HG03039 (cell line): ENCODE measurements at regions not wholly inside any gene's neighbourhood (a gene's known extent, or its start where the extent isn't known, plus 50 kb on each side); places are given as distances from the start of the nearest gene placed in this dataset.

Source experiments
- ATAC-seq: cut with Tn5 transposase; IDR thresholded peaks from one replicate; pipeline ENCODE4 v1.9.1; 2021; ENCODE audit warnings: mild to moderate bottlenecking, moderate library complexity; ENCODE audit not compliant: unreplicated experiment

- ATAC-seq: peak; percentile 69
These were observed 63.2 kb upstream of the TNIP3 start for GRCh38 chr4:121227341-121227792.

DNA sequence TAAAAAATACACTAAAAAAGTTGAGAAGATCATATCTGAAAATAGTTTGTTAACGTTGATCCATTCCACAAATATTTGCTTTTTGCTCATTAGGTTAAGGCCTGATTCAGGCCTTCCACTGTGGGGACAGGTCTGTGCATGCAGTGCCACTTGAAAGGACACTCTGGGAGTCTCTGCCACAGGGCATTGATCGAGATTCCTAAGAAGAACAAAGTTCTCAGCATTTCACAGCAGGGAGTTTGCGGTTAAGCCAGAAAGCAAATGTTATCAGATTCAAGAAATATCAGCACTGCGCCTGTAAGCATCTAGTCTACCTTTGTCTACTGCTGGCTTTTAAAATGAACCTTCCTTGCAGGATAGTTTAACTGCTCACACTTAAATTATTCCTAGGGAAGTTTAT lies 62.2 kb upstream of the TNIP3 start:
- ATAC-seq: no peak

GRCh38 chr4:121221608-121222007 lies 57.5 kb upstream of the TNIP3 start:
- no peak for ATAC-seq

- ATAC-seq: no peak
These were observed 57.1 kb upstream of the TNIP3 start for GRCh38 chr4:121221201-121221600.

DNA sequence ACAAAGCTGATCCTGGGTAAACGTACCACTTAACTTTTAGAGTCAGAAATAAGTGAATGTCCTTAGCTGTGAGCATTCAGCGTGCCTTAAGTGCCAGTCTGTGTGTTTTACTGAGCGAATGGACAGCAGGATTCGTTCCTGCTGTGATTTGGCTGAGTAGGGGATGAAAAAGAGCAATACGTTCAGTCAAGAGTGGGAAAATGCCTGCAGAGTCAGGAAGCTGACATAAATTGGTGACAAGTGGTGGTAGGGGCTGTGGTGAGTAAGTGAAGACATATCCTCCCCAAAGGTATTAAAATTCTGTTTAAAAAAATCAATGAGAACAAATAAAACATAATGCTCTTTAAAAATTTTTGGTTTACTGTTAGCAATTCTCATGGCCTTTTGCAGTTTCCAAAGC lies 56.6 kb upstream of the TNIP3 start:
- no peak for ATAC-seq

GRCh38 chr4:121219227-121219626 lies 55.1 kb upstream of the TNIP3 start:
- ATAC-seq: no peak

- ATAC-seq: no peak
These were observed 53.2 kb upstream of the TNIP3 start for GRCh38 chr4:121217351-121217750.

DNA sequence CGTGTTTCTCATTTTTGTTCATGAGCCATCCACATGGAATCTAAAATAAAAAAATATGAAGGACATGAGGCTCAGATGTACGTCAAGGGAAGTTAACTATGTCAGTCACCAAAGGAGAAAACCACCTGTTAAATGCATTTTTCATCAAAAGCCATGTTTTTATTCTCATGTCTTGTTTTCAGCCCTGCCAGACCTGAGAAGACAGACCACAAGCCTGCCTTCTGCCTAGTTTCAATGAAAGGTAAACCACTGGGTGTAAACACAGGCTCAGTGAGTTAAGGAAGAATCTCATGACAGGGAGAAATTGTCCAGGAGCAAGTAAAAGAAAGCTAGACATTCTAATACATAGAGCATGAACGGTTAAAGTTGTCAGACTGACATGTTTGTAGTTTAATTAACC lies 52.3 kb upstream of the TNIP3 start:
- ATAC-seq: no peak

- ATAC-seq: no peak
These were observed 49.8 kb upstream of the TNIP3 start for GRCh38 chr4:121213940-121214339.
